Vagina (tissue), 2 donors: ENCODE measurements at regions not wholly inside any gene's neighbourhood (a gene's known extent, or its start where the extent isn't known, plus 50 kb on each side); places are given as distances from the start of the nearest gene placed in this dataset.

Experiments
- DNase-seq, 2 donors: peaks; one replicate each; pipeline ENCODE4 v3.0.0-alpha.2; 2017; ENCODE audit errors: extremely low spot score in 2 of 2
- H3K27ac ChIP-seq: fragments of 200-600 bp; sonication (generic); one replicate; pipeline ENCODE4 v1.5.1; 2019
- H3K27me3 ChIP-seq: fragments of 200-600 bp; sonication (generic); one replicate; pipeline ENCODE4 v1.5.1; 2019
- H3K36me3 ChIP-seq, 2 donors: fragments of 200-600 bp; sonication (generic); one replicate each; pipeline ENCODE4 v1.5.1; 2017 to 2019
- H3K4me1 ChIP-seq: fragments of 200-600 bp; sonication (generic); one replicate; pipeline ENCODE4 v1.5.1; 2019
- H3K4me3 ChIP-seq, 2 donors: fragments of 200-600 bp; sonication (generic); 1 replicate in 1 of 2; 2 replicates in 1 of 2; pipeline ENCODE4 v1.5.1; 2016 to 2019
- H3K9me3 ChIP-seq: fragments of 200-600 bp; sonication (generic); one replicate; pipeline ENCODE4 v1.5.1; 2019
- CTCF ChIP-seq, 3 experiments: fragments of 450-650 bp in 2 of 3; fragments of 200-600 bp in 1 of 3; sonication (generic) in 1 of 3; IDR thresholded peaks; one replicate each; pipeline ENCODE4 v1.5.1; 2017 to 2019; ENCODE audit warnings: antibody characterized with exemption in 3 of 3, mild to moderate bottlenecking in 2 of 3, moderate library complexity in 2 of 3
- POLR2A ChIP-seq, 2 donors: fragments of 450-650 bp; IDR thresholded peaks; one replicate each; pipeline ENCODE4 v1.6.1; 2017; ENCODE audit warnings: antibody characterized with exemption in 2 of 2, mild to moderate bottlenecking in 2 of 2, moderate library complexity in 2 of 2
- POLR2AphosphoS5 ChIP-seq, 2 donors: sonication (generic); formaldehyde crosslinking; IDR thresholded peaks; one replicate each; pipeline ENCODE4 v1.9.0; 2017; ENCODE audit warnings: antibody characterized with exemption in 2 of 2, mild to moderate bottlenecking in 2 of 2, low read depth in 1 of 2; ENCODE audit not compliant: insufficient read depth in 1 of 2
- intact Hi-C: fragments of 100-400 bp; cut with DNase I; formaldehyde crosslinking; loops from one replicate; pipeline ENCODE4 v1.15.1; 2023

- Histone ChIP-seq H3K4me1 (peaks cover 25% of the 10 kb centered on the region), H3K4me3 (no peak overlapping the region), H3K27me3 (no peaks in the 10 kb centered on the region), H3K9me3 (no peaks in the 10 kb centered on the region), H3K27ac (no peak overlapping the region), H3K36me3 (no peaks in the 10 kb centered on the region)
- intact Hi-C loops: no loop called here
- TF ChIP-seq CTCF (IDR thresholded peaks at IDR 0.05): no peak
- TF ChIP-seq POLR2A (IDR thresholded peaks at IDR 0.05): no peak
- TF ChIP-seq POLR2AphosphoS5 (IDR thresholded peaks at IDR 0.05; ENCODE audit: insufficient read depth in 1 of 2, low read depth in 1 of 2): no peak
- DNase-seq: no peak
Measured at GRCh38 chr10:44284198-44285084, 100.5 kb downstream of the CXCL12 start.

GRCh38 chr10:44282626-44283300, 102.1 kb downstream of the CXCL12 start:
- H3K9me3 ChIP-seq: no peaks in the 10 kb centered on the region
- TF ChIP-seq POLR2A (IDR thresholded peaks at IDR 0.05) (no peak), CTCF (IDR thresholded peaks at IDR 0.05) (no peak), POLR2AphosphoS5 (IDR thresholded peaks at IDR 0.05; ENCODE audit: insufficient read depth in 1 of 2, low read depth in 1 of 2) (no peak)
- H3K36me3 ChIP-seq: no peaks in the 10 kb centered on the region
- no peak for DNase-seq
- H3K27me3 ChIP-seq: no peaks in the 10 kb centered on the region
- H3K4me1 ChIP-seq: peaks cover 24% of the 10 kb centered on the region
- H3K27ac ChIP-seq: no peak overlapping the region
- no peak overlapping the region for H3K4me3 ChIP-seq
- intact Hi-C loops: no loop called here

- no peak overlapping the region for H3K4me3 ChIP-seq
- H3K27me3 ChIP-seq: no peaks in the 10 kb centered on the region
- intact Hi-C loops: no loop called here
- H3K36me3 ChIP-seq: no peaks in the 10 kb centered on the region
- peak overlapping the region; percentile 70 for H3K27ac ChIP-seq
- no peak for TF ChIP-seq POLR2AphosphoS5 (IDR thresholded peaks at IDR 0.05; ENCODE audit: insufficient read depth in 1 of 2, low read depth in 1 of 2)
- no peak for TF ChIP-seq CTCF (IDR thresholded peaks at IDR 0.05)
- TF ChIP-seq POLR2A (IDR thresholded peaks at IDR 0.05): no peak
- peak in 1 of 2 donors; percentile 56 for DNase-seq
- H3K9me3 ChIP-seq: no peaks in the 10 kb centered on the region
- peaks cover 19% of the 10 kb centered on the region for H3K4me1 ChIP-seq
Measured at GRCh38 chr10:44281662-44282061, 103.2 kb downstream of the CXCL12 start.

DNA sequence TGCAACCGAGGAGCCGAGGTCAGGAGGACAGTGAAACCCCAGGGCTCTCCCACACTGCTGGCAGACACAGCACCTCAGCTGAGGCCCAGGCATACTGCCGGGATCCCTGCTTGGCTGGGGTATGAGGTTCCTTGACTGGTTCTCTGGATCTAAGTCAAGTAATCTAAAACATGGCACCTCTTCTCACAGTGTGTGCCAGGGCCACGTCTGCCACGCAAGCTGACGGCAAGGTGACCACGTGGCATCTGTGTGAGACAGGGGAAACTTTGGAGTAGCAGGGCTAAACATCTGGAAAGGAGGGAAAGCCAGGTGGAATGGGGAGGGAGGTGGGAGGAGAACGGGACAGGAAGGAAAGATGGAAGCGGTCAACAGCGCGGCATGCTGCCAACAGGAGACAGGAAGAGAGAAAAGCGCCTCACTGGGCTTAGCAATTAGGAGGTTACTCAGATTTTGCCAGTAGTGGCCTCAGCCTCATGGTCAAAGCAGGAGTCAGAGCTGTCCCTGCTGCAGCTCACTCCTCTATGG, 103.7 kb downstream of the CXCL12 start:
- H3K4me3 ChIP-seq: no peak overlapping the region
- peak in 1 of 3 experiments; percentile 4 for TF ChIP-seq CTCF (IDR thresholded peaks at IDR 0.05)
- no peak for TF ChIP-seq POLR2A (IDR thresholded peaks at IDR 0.05)
- peak in 1 of 2 donors; percentile 56 for TF ChIP-seq POLR2AphosphoS5 (IDR thresholded peaks at IDR 0.05; ENCODE audit: insufficient read depth in 1 of 2, low read depth in 1 of 2)
- no peaks in the 10 kb centered on the region for H3K9me3 ChIP-seq
- intact Hi-C loops: no loop called here
- H3K27me3 ChIP-seq: no peaks in the 10 kb centered on the region
- DNase-seq: no peak
- H3K36me3 ChIP-seq: no peaks in the 10 kb centered on the region
- H3K27ac ChIP-seq: peak overlapping the region; percentile 70
- H3K4me1 ChIP-seq: peaks cover 19% of the 10 kb centered on the region
